ENCODE measurements at regions not wholly inside any gene's neighbourhood (a gene's known extent, or its start where the extent isn't known, plus 50 kb on each side); places are given as distances from the start of the nearest gene placed in this dataset.

DNA sequence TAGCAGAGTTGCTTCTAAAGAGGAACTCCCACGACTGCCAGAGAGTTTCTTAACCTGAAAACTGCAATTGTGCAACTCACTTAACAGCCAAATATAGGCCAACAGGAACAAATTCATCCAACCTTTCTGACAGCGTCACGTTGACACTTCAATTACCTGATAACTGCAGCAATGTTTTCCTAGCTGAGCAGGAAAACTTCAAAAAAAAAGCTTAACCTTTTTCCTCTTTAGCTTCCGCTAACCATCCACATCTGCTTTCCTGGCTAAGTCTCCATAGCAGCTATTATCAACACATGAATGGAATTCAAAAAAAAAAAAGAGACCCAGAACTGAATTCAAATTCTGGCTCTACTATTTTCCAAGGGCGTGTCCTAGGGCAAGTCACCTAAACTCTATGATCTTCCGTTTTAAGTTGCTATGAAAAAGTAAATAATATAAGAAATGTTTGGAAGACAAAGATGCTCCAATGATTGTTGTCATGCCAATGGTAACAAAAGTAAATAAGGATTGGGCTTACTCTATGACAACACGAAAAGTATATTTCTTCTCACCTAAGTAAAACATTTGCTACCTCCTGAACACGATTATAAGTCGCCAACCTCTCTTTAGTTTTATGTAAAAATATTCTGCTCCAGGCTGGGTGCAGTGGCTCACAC is 524.6 kb upstream of the JARID2 start:
- Mint-ChIP-seq H3K4me1 (ENCODE audit: low read depth, unreplicated experiment) (peaks cover 9% of the 10 kb centered on the region), H3K9me3 (ENCODE audit: low read depth, unreplicated experiment) (peaks cover 3% of the 10 kb centered on the region), H3K27ac (ENCODE audit: unreplicated experiment) (no peak overlapping the region), H3K27me3 (ENCODE audit: unreplicated experiment) (no peaks in the 10 kb centered on the region), H3K4me3 (ENCODE audit: low read depth, unreplicated experiment) (no peak overlapping the region), H3K36me3 (ENCODE audit: insufficient read depth, unreplicated experiment) (peaks cover 6% of the 10 kb centered on the region)
- TF ChIP-seq, protein P1, sequence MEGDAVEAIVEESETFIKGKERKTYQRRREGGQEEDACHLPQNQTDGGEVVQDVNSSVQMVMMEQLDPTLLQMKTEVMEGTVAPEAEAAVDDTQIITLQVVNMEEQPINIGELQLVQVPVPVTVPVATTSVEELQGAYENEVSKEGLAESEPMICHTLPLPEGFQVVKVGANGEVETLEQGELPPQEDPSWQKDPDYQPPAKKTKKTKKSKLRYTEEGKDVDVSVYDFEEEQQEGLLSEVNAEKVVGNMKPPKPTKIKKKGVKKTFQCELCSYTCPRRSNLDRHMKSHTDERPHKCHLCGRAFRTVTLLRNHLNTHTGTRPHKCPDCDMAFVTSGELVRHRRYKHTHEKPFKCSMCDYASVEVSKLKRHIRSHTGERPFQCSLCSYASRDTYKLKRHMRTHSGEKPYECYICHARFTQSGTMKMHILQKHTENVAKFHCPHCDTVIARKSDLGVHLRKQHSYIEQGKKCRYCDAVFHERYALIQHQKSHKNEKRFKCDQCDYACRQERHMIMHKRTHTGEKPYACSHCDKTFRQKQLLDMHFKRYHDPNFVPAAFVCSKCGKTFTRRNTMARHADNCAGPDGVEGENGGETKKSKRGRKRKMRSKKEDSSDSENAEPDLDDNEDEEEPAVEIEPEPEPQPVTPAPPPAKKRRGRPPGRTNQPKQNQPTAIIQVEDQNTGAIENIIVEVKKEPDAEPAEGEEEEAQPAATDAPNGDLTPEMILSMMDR (IDR thresholded peaks at IDR 0.05; ENCODE audit: unreplicated experiment): no peak
- BruUV-seq (replicated peaks): no TSS peak
- CTCF ChIA-PET: no interaction called here
- intact Hi-C loops (cut with micrococcal nuclease; ENCODE audit: unreplicated experiment): loop anchor here (10.0 kb wide), 1 partner anchor 84 kb away; no protein-coding TSS in a partner anchor
- no peak for DNase-seq

GRCh38 chr6:14722001-14722562 is 523.8 kb upstream of the JARID2 start:
- Mint-ChIP-seq H3K4me3 (ENCODE audit: low read depth, unreplicated experiment) (no peak overlapping the region), H3K27ac (ENCODE audit: unreplicated experiment) (no peak overlapping the region), H3K27me3 (ENCODE audit: unreplicated experiment) (no peaks in the 10 kb centered on the region), H3K4me1 (ENCODE audit: low read depth, unreplicated experiment) (peaks cover 9% of the 10 kb centered on the region), H3K9me3 (ENCODE audit: low read depth, unreplicated experiment) (peaks cover 3% of the 10 kb centered on the region), H3K36me3 (ENCODE audit: insufficient read depth, unreplicated experiment) (peaks cover under 1% of the 10 kb centered on the region)
- no peak for DNase-seq
- BruUV-seq (replicated peaks): no TSS peak
- intact Hi-C loops (cut with micrococcal nuclease; ENCODE audit: unreplicated experiment): loop anchor here (10.0 kb wide), 1 partner anchor 83 kb away; no protein-coding TSS in a partner anchor
- TF ChIP-seq, protein P1 (IDR thresholded peaks at IDR 0.05; ENCODE audit: unreplicated experiment): no peak
- CTCF ChIA-PET: no interaction called here

GRCh38 chr6:14722704-14723103 is 523.2 kb upstream of the JARID2 start:
- no TSS peak for BruUV-seq (replicated peaks)
- CTCF ChIA-PET: no interaction called here
- peaks cover under 1% of the 10 kb centered on the region for H3K9me3 Mint-ChIP-seq (ENCODE audit: low read depth, unreplicated experiment)
- H3K27ac Mint-ChIP-seq (ENCODE audit: unreplicated experiment): no peak overlapping the region
- H3K4me1 Mint-ChIP-seq (ENCODE audit: low read depth, unreplicated experiment): peaks cover 9% of the 10 kb centered on the region
- no peak overlapping the region for H3K4me3 Mint-ChIP-seq (ENCODE audit: low read depth, unreplicated experiment)
- DNase-seq: no peak
- intact Hi-C loops (cut with micrococcal nuclease; ENCODE audit: unreplicated experiment): loop anchor here (10.0 kb wide), 1 partner anchor 82 kb away; no protein-coding TSS in a partner anchor
- TF ChIP-seq, protein P1 (IDR thresholded peaks at IDR 0.05; ENCODE audit: unreplicated experiment): no peak
- no peaks in the 10 kb centered on the region for H3K27me3 Mint-ChIP-seq (ENCODE audit: unreplicated experiment)
- H3K36me3 Mint-ChIP-seq (ENCODE audit: insufficient read depth, unreplicated experiment): no peaks in the 10 kb centered on the region

- Mint-ChIP-seq H3K36me3 (ENCODE audit: insufficient read depth, unreplicated experiment) (no peaks in the 10 kb centered on the region), H3K4me1 (ENCODE audit: low read depth, unreplicated experiment) (peaks cover 9% of the 10 kb centered on the region), H3K27ac (ENCODE audit: unreplicated experiment) (no peak overlapping the region), H3K4me3 (ENCODE audit: low read depth, unreplicated experiment) (no peak overlapping the region), H3K9me3 (ENCODE audit: low read depth, unreplicated experiment) (no peaks in the 10 kb centered on the region), H3K27me3 (ENCODE audit: unreplicated experiment) (no peaks in the 10 kb centered on the region)
- DNase-seq: no peak
- no TSS peak for BruUV-seq (replicated peaks)
- intact Hi-C loops (cut with micrococcal nuclease; ENCODE audit: unreplicated experiment): loop anchor here (10.0 kb wide), 1 partner anchor 81 kb away; no protein-coding TSS in a partner anchor
- TF ChIP-seq, protein P1 (IDR thresholded peaks at IDR 0.05; ENCODE audit: unreplicated experiment): no peak
- CTCF ChIA-PET: no interaction called here
These were observed 522.3 kb upstream of the JARID2 start for GRCh38 chr6:14723535-14724086.
